ENCODE measurements at regions not wholly inside any gene's neighbourhood (a gene's known extent, or its start where the extent isn't known, plus 50 kb on each side); places are given as distances from the start of the nearest gene placed in this dataset.

DNA sequence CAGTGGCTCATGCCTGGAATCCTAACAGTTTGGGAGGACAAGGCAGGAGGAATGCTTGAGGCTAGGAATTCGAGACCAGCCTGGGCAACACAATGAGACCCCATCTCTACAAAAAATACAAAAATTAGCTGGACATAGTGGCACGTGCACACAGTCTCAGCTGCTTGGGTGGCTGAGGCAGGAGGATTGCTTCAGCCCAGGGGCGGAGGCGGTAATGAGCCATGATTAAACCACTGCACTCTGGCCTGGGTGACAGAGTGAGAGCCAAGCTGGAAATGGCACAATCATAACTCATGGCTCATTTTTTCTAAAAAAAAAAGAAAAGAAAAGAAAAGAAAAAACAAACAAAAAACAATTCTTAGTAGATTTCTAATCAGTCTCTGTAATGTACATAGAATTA, 446.2 kb downstream of the ELAVL2 start:
- TF ChIP-seq, protein P1, sequence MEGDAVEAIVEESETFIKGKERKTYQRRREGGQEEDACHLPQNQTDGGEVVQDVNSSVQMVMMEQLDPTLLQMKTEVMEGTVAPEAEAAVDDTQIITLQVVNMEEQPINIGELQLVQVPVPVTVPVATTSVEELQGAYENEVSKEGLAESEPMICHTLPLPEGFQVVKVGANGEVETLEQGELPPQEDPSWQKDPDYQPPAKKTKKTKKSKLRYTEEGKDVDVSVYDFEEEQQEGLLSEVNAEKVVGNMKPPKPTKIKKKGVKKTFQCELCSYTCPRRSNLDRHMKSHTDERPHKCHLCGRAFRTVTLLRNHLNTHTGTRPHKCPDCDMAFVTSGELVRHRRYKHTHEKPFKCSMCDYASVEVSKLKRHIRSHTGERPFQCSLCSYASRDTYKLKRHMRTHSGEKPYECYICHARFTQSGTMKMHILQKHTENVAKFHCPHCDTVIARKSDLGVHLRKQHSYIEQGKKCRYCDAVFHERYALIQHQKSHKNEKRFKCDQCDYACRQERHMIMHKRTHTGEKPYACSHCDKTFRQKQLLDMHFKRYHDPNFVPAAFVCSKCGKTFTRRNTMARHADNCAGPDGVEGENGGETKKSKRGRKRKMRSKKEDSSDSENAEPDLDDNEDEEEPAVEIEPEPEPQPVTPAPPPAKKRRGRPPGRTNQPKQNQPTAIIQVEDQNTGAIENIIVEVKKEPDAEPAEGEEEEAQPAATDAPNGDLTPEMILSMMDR (IDR thresholded peaks at IDR 0.05; ENCODE audit: low read depth, low read length), result no peak
- DNase-seq (ENCODE audit: extremely low read depth, low read depth), result no peak

DNA sequence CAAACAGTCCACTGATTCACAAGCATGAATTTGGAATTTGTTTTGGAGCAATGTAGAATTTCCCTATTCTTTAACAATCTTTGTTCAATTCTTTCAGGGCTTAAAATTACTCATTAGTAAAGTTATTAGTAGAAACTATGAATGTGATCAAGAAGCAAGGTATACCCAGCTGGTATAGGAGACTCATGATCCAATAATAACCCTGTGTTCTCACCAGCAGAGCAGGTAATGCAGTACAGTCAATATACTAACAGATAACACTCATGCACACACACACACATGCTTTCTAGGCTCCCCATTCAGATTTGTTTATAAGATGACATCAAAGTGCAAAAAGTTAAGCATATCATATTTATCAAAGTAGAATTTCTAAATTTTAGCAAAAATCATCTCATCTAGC, 445.2 kb downstream of the ELAVL2 start:
- TF ChIP-seq, protein P1 (IDR thresholded peaks at IDR 0.05; ENCODE audit: low read depth, low read length), result no peak
- DNase-seq (ENCODE audit: extremely low read depth, low read depth), result no peak

DNA sequence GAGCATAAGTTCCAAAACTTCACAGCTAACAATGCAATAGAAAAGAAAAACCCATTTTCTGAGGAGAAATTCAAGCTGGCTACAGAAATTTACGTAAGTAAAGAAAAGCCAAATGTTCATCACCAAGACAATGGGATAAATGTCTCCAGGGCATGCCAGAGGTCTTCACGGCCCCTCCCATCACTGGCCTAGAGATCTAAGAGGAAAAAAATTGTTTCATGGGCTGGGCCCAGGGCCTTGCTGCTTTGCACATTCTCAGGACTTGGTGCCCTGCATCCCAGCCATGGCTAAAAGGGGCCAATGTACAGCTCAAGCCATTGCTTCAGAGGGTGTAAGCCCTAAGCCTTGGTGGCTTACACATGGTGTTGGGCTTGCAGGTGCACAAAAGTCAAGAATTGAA, 443.6 kb downstream of the ELAVL2 start:
- TF ChIP-seq, protein P1 (IDR thresholded peaks at IDR 0.05; ENCODE audit: low read depth, low read length), result no peak
- no peak for DNase-seq (ENCODE audit: extremely low read depth, low read depth)

DNA sequence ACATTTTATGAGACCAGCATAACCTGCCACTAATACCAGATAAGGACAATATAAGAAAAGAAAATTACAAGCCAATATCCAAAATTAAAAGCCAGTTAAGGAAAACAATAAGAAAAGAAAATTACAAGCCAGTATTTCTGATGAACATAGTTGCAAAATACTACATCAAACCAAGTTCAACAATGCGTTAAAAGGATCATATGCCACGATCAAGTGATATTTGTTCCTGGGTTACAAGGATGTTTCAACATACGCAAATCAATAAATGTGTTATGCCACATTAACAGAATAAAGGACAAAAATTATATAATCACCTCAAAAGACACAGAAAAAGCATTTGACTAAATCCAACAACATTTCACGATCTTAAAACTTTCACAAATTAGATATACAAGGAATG, 431.9 kb downstream of the ELAVL2 start:
- no peak for DNase-seq (ENCODE audit: extremely low read depth, low read depth)

DNA sequence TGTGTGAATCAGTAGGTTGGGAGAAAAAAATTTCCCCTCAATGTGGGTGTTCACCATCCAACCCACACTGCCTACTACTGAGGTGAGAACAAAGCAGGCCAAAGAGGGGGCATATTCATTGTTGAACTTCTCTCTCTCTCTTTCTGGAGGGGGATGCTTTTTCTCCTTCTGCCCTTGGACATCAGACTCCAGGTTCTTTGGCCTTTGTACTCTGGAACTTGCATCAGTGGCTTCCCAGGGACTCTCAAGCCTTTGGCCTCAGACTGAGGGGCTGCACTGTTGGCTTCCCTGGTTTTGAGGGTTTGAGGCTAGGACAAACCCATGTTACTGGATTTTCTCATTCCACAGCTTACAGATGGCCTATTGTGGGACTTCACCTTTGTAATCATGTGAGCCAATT, 417.2 kb downstream of the ELAVL2 start:
- DNase-seq (ENCODE audit: extremely low read depth, low read depth), result no peak
- TF ChIP-seq, protein P1 (IDR thresholded peaks at IDR 0.05; ENCODE audit: low read depth, low read length), result no peak

More for the DNA sequence above, 431.9 kb downstream of the ELAVL2 start:
- TF ChIP-seq, protein P1 (IDR thresholded peaks at IDR 0.05; ENCODE audit: low read depth, low read length), result no peak

DNA sequence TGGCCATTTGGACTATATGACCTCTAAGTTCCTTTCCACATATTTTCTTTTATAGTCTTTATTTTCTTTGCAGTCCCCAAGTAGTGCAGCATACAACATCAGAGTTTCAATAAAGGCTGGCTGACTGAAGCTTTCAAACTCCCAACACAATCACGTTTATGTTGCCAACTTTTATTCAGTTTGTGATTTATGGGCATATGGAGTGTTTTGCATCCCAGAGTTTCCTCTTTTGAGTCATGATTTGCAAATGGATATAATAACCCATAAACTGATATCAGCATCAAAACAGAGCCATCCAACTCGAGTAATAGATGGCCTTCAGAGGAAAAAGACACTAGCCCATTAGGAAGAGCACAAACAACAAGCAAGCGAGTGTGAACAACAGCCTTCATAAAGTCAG, 414.0 kb downstream of the ELAVL2 start:
- no peak for DNase-seq (ENCODE audit: extremely low read depth, low read depth)
- TF ChIP-seq, protein P1 (IDR thresholded peaks at IDR 0.05; ENCODE audit: low read depth, low read length), result no peak

DNA sequence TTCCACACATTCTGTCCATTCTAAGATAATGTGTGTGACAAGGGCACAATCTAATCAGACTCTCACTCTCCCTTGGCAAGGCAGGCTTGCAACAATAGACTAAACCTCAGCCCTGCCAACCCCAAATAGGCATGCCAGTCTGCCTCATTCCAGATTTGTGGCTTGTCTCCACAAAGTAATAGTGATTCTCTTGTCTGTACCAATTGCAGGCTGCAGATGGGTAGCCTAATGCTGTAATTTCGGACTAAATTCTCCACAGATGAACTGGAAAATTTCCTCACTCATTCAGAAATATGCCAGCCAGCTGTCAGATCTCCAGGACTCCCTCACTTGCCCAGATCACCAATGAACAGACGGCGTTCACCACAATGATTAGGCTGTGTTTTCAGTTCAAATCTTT, 413.6 kb downstream of the ELAVL2 start:
- TF ChIP-seq, protein P1 (IDR thresholded peaks at IDR 0.05; ENCODE audit: low read depth, low read length), result no peak
- DNase-seq (ENCODE audit: extremely low read depth, low read depth), result no peak
